Fibroblast of lung (primary cell): ENCODE measurements at regions not wholly inside any gene's neighbourhood (a gene's known extent, or its start where the extent isn't known, plus 50 kb on each side); places are given as distances from the start of the nearest gene placed in this dataset.
A peak's percentile ranks its signal among the peaks of the same experiment; 100 is the strongest.
"Not testable (repeated sequence)": the region's sequence is repeated elsewhere in the genome, so short reads cannot be mapped to it uniquely, and the experiment has no call there.

Experiments
- DNase-seq, 2 donors: peaks; one replicate each; pipeline versions ENCODE4 v3.0.0 to v3.0.0-alpha.2; 2010; ENCODE audit warnings: low read depth in 2 of 2
- H2AFZ ChIP-seq: 2 replicates; pipeline ENCODE4 v1.5.1; 2012; ENCODE audit warnings: low read length, control low read depth, inconsistent platforms
- H3K27ac ChIP-seq: 2 replicates; pipeline ENCODE4 v1.5.1; 2011; ENCODE audit warnings: low read length, control low read depth; ENCODE audit not compliant: insufficient read depth
- H3K27me3 ChIP-seq: 2 replicates; pipeline ENCODE4 v1.5.1; 2011; ENCODE audit warnings: mild to moderate bottlenecking, low read length; ENCODE audit not compliant: control insufficient read depth, insufficient read depth
- H3K36me3 ChIP-seq: 2 replicates; pipeline ENCODE4 v1.5.1; 2011; ENCODE audit warnings: low read length; ENCODE audit not compliant: control insufficient read depth, insufficient read depth
- H3K4me1 ChIP-seq: 2 replicates; pipeline ENCODE4 v1.5.1; 2011; ENCODE audit warnings: low read length; ENCODE audit not compliant: control insufficient read depth, insufficient read depth; ENCODE audit errors: extremely low read depth
- H3K4me2 ChIP-seq: 2 replicates; pipeline ENCODE4 v1.5.1; 2011; ENCODE audit warnings: low read length, control low read depth; ENCODE audit not compliant: insufficient read depth; ENCODE audit errors: extremely low read depth
- H3K4me3 ChIP-seq, 4 experiments: fragments of 200-600 bp in 1 of 4; sonication (generic) in 1 of 4; replicated peaks in 1 of 4; 2 replicates each; pipeline ENCODE4 v1.5.1; 2011 to 2016; ENCODE audit warnings: low read length in 4 of 4, low read depth in 3 of 4, mild to moderate bottlenecking in 3 of 4, control low read depth in 2 of 4, inconsistent platforms in 1 of 4, mixed read lengths in 1 of 4; ENCODE audit not compliant: insufficient read depth in 1 of 4; ENCODE audit errors: control extremely low read depth in 1 of 4
- H3K79me2 ChIP-seq: 2 replicates; pipeline ENCODE4 v1.5.1; 2012; ENCODE audit warnings: mild to moderate bottlenecking, low read length, inconsistent platforms; ENCODE audit not compliant: control insufficient read depth, insufficient read depth
- H3K9ac ChIP-seq: 2 replicates; pipeline ENCODE4 v1.5.1; 2011; ENCODE audit warnings: mild to moderate bottlenecking, low read length, control low read depth; ENCODE audit not compliant: insufficient read depth
- H3K9me3 ChIP-seq: 2 replicates; pipeline ENCODE4 v1.5.1; 2012; ENCODE audit warnings: low read depth, low read length; ENCODE audit not compliant: control insufficient read depth, insufficient read depth
- H4K20me1 ChIP-seq: 2 replicates; pipeline ENCODE4 v1.5.1; 2011; ENCODE audit warnings: low read length; ENCODE audit not compliant: control insufficient read depth, insufficient read depth; ENCODE audit errors: extremely low read depth
- EZH2 ChIP-seq: IDR thresholded peaks from 2 replicates; pipeline ENCODE4 v1.5.1; 2012; ENCODE audit warnings: low read length, control low read depth, mild to moderate bottlenecking; ENCODE audit errors: missing control alignments
- TF ChIP-seq, protein P1 (sequence below), 2 donors: IDR thresholded peaks in 1 of 2; conservative IDR thresholded peaks in 1 of 2; 1 replicate in 1 of 2; 2 replicates in 1 of 2; pipeline ENCODE4 v1.5.1; 2011 to 2012; ENCODE audit warnings: low read length in 2 of 2, control low read depth in 1 of 2, inconsistent platforms in 1 of 2, low read depth in 1 of 2, mild to moderate bottlenecking in 1 of 2

DNA sequence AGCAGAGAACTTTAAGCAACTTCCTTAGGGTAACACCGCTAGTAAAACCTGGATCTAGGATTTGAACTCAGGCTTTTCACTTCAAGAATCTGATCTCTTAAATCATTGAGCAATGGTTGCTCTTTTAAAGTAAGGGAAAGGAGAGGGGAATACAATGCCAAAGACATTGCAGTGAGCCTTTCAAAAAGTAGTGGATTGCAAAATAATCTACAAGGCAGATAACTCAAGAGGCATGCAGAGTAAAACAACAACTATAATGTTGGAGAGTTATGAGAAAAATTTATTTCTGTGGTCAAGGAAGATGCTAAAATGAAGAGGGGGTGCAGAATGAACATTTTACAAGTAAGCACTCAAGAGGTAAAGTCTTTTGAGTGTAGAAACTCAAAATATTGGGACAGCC is 432.6 kb downstream of the C12orf50 start:
- Histone ChIP-seq H3K27ac (no peak overlapping the region), H4K20me1 (no peaks in the 10 kb centered on the region), H3K4me2 (no peak overlapping the region), H3K9me3 (no peaks in the 10 kb centered on the region), H2AFZ (no peak overlapping the region), H3K79me2 (no peaks in the 10 kb centered on the region), H3K27me3 (no peaks in the 10 kb centered on the region), H3K9ac (no peak overlapping the region), H3K4me1 (no peaks in the 10 kb centered on the region), H3K4me3 (no peak overlapping the region), H3K36me3 (no peaks in the 10 kb centered on the region)
- TF ChIP-seq, protein P1, sequence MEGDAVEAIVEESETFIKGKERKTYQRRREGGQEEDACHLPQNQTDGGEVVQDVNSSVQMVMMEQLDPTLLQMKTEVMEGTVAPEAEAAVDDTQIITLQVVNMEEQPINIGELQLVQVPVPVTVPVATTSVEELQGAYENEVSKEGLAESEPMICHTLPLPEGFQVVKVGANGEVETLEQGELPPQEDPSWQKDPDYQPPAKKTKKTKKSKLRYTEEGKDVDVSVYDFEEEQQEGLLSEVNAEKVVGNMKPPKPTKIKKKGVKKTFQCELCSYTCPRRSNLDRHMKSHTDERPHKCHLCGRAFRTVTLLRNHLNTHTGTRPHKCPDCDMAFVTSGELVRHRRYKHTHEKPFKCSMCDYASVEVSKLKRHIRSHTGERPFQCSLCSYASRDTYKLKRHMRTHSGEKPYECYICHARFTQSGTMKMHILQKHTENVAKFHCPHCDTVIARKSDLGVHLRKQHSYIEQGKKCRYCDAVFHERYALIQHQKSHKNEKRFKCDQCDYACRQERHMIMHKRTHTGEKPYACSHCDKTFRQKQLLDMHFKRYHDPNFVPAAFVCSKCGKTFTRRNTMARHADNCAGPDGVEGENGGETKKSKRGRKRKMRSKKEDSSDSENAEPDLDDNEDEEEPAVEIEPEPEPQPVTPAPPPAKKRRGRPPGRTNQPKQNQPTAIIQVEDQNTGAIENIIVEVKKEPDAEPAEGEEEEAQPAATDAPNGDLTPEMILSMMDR (conservative IDR thresholded peaks at IDR 0.05 in 1 of 2, IDR thresholded peaks at IDR 0.05 in 1 of 2; ENCODE audit: low read depth in 1 of 2, low read length in 2 of 2) = no peak
- TF ChIP-seq EZH2 = no peak
- peak; percentile 2 to 3 for DNase-seq

DNA sequence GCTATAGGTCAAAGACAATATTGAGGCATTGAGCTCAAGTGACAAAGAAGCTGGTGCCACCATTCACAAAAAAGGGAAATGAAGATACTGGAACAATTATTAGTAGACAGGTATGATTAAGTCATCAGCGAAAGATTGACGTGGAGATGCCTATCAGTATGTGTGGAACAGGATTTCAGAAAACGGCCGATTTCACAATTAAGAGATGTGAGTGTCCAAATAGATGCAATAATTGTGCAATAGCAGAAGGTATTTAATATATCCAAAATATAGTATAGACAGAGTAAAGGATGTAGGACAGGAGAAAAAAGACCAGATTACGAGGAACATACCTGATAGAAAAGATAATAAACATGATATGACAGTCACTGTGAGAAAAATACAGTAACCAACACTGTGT is 433.1 kb downstream of the C12orf50 start:
- Histone ChIP-seq H3K27me3 (no peaks in the 10 kb centered on the region), H4K20me1 (no peaks in the 10 kb centered on the region), H3K4me2 (no peak overlapping the region), H3K4me1 (no peaks in the 10 kb centered on the region), H3K9ac (no peak overlapping the region), H3K4me3 (no peak overlapping the region), H2AFZ (no peak overlapping the region), H3K36me3 (no peaks in the 10 kb centered on the region), H3K9me3 (no peaks in the 10 kb centered on the region), H3K27ac (no peak overlapping the region), H3K79me2 (no peaks in the 10 kb centered on the region)
- TF ChIP-seq EZH2 = no peak
- TF ChIP-seq, protein P1 (conservative IDR thresholded peaks at IDR 0.05 in 1 of 2, IDR thresholded peaks at IDR 0.05 in 1 of 2; ENCODE audit: low read depth in 1 of 2, low read length in 2 of 2) = no peak
- no peak for DNase-seq

DNA sequence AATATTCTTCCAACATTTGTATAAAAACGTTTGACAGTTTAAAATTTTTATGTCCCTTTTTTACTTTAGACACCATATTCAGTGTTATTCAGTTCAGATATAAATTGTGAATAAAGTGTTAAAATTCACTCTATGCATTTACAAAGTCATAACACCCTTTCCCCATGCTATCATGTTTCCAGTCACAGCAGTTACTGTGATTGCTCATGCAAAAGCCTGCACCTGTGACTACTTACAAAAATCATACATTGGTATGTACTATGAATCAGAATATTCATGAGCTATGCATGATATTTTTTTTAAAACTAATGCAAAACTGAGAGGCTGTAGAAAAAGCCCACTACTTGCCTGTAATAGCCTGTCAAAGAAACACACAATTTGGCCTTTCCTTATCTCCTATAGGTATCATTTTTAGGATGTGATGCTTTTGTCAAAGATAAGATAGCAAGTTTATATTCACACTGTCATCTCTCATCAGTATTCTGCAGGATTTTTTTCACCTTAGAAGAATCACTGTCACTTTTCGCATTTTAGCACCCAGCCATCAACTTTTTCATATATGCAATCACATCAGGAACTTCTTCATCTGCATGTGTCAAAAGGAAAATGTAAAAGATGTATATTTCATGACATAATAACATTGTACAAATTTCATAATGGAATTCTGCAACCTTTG is 443.2 kb downstream of the C12orf50 start:
- Histone ChIP-seq H3K36me3 (no peaks in the 10 kb centered on the region), H3K79me2 (no peaks in the 10 kb centered on the region), H3K4me2 (no peak overlapping the region), H4K20me1 (no peaks in the 10 kb centered on the region), H3K4me3 (no peak overlapping the region), H3K9ac (no peak overlapping the region), H3K9me3 (no peaks in the 10 kb centered on the region), H3K27me3 (no peaks in the 10 kb centered on the region), H3K27ac (no peak overlapping the region), H2AFZ (no peak overlapping the region), H3K4me1 (no peaks in the 10 kb centered on the region)
- no peak for DNase-seq
- TF ChIP-seq EZH2 = no peak
- TF ChIP-seq, protein P1 (conservative IDR thresholded peaks at IDR 0.05 in 1 of 2, IDR thresholded peaks at IDR 0.05 in 1 of 2; ENCODE audit: low read depth in 1 of 2, low read length in 2 of 2) = no peak

DNA sequence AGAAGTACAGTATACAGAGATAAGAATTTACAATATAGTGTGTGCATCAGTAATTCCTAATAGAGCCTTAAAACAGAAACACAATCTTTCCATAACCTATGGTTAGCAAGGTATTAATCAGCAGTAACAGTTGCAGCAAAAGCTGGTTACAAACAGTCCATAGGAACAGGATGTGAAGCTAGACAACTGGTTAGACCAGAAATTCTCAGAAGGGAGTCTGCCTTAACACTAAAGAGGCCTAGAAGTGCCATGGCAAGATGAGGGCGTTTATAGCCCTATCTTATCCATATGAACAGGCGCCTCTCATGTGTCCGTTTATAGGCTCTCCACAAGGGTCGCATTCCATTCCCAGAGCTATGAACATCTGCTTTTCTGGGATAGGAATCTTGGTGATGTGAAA is 450.1 kb downstream of the C12orf50 start:
- H2AFZ ChIP-seq, H3K4me2 ChIP-seq, H3K36me3 ChIP-seq, H3K4me1 ChIP-seq, DNase-seq, H3K27ac ChIP-seq, H3K4me3 ChIP-seq, H3K27me3 ChIP-seq, H4K20me1 ChIP-seq, H3K79me2 ChIP-seq, H3K9me3 ChIP-seq, H3K9ac ChIP-seq: not testable (repeated sequence)
